ENCODE measurements at regions not wholly inside any gene's neighbourhood (a gene's known extent, or its start where the extent isn't known, plus 50 kb on each side); places are given as distances from the start of the nearest gene placed in this dataset.

GRCh38 chr10:62459500-62459899 lies 85.3 kb downstream of the ZNF365 start:
- no peaks in the 10 kb centered on the region for H3K9me3 ChIP-seq (ENCODE audit: control insufficient read depth, low read depth, low read length)
- peaks cover 7% of the 10 kb centered on the region for H3K4me1 ChIP-seq (ENCODE audit: control insufficient read depth, extremely low read depth, insufficient read depth, low read length)
- H2AFZ ChIP-seq (ENCODE audit: control insufficient read depth, low read length): no peak overlapping the region
- no peak overlapping the region for H3K27ac ChIP-seq (ENCODE audit: control insufficient read depth, insufficient read depth, low read length)
- FAIRE-seq: no peak
- TF ChIP-seq, protein P1, sequence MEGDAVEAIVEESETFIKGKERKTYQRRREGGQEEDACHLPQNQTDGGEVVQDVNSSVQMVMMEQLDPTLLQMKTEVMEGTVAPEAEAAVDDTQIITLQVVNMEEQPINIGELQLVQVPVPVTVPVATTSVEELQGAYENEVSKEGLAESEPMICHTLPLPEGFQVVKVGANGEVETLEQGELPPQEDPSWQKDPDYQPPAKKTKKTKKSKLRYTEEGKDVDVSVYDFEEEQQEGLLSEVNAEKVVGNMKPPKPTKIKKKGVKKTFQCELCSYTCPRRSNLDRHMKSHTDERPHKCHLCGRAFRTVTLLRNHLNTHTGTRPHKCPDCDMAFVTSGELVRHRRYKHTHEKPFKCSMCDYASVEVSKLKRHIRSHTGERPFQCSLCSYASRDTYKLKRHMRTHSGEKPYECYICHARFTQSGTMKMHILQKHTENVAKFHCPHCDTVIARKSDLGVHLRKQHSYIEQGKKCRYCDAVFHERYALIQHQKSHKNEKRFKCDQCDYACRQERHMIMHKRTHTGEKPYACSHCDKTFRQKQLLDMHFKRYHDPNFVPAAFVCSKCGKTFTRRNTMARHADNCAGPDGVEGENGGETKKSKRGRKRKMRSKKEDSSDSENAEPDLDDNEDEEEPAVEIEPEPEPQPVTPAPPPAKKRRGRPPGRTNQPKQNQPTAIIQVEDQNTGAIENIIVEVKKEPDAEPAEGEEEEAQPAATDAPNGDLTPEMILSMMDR (optimal IDR thresholded peaks at IDR 0.05 in 1 of 3, IDR thresholded peaks at IDR 0.05 in 1 of 3, conservative IDR thresholded peaks at IDR 0.05 in 1 of 3; ENCODE audit: extremely low read depth in 1 of 3, insufficient read depth in 2 of 3, low read length in 3 of 3): no peak
- no peak for TF ChIP-seq EZH2 (IDR thresholded peaks at IDR 0.05; ENCODE audit: low read length)
- H4K20me1 ChIP-seq (ENCODE audit: control insufficient read depth, extremely low read depth, insufficient read depth, low read length): no peaks in the 10 kb centered on the region
- H3K9me1 ChIP-seq (ENCODE audit: control insufficient read depth, extremely low read depth, insufficient read depth, low read length): no peaks in the 10 kb centered on the region
- no peaks in the 10 kb centered on the region for H3K36me3 ChIP-seq (ENCODE audit: control insufficient read depth in 2 of 2, extremely low read depth in 1 of 2, insufficient read depth in 2 of 2, low read length in 2 of 2)
- dilution Hi-C loops (cut with MboI; ENCODE audit: extremely low pct_ligation_motif_present, low sequenced_read_pairs): no loop called here
- DNase-seq (ENCODE audit: low read depth, low spot score): no peak
- H3K27me3 ChIP-seq (ENCODE audit: control insufficient read depth, extremely low read depth, insufficient read depth, low read length): no peaks in the 10 kb centered on the region
- H3K9ac ChIP-seq (ENCODE audit: control insufficient read depth, extremely low read depth, insufficient read depth, low read length): no peak overlapping the region
- no peak overlapping the region for H3K4me2 ChIP-seq (ENCODE audit: control insufficient read depth, extremely low read depth, insufficient read depth, low read depth, low read length)
- no peak overlapping the region for H3K4me3 ChIP-seq (ENCODE audit: control insufficient read depth in 2 of 3, extremely low read depth in 1 of 3, insufficient read depth in 2 of 3, low read depth in 1 of 3, low read length in 3 of 3)
- H3K79me2 ChIP-seq (ENCODE audit: control insufficient read depth, insufficient read depth, low read length): no peaks in the 10 kb centered on the region

DNA sequence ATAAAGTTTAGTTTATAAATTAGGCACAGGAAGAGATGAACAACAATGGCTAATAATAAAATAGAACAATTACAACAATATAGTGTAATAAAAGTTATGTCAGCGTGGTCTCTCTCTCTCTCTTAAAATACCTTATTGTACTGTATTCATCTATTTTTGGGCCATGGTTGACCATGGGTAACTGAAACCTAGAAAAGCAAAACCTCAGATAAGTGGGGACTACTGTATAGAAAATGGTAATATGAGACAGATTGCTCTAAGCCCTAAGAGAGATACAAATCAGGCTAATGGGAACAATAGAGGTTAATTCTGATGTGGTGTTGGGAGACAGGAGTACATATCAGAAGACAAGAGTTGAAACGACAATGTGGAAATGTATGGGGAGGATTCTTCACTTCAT lies 86.2 kb downstream of the ZNF365 start:
- Histone ChIP-seq H3K79me2 (ENCODE audit: control insufficient read depth, insufficient read depth, low read length) (no peaks in the 10 kb centered on the region), H3K4me1 (ENCODE audit: control insufficient read depth, extremely low read depth, insufficient read depth, low read length) (no peaks in the 10 kb centered on the region), H3K4me2 (ENCODE audit: control insufficient read depth, extremely low read depth, insufficient read depth, low read depth, low read length) (no peak overlapping the region), H3K9me3 (ENCODE audit: control insufficient read depth, low read depth, low read length) (peaks cover 4% of the 10 kb centered on the region), H3K4me3 (ENCODE audit: control insufficient read depth in 2 of 3, extremely low read depth in 1 of 3, insufficient read depth in 2 of 3, low read depth in 1 of 3, low read length in 3 of 3) (no peak overlapping the region), H3K27me3 (ENCODE audit: control insufficient read depth, extremely low read depth, insufficient read depth, low read length) (no peaks in the 10 kb centered on the region), H4K20me1 (ENCODE audit: control insufficient read depth, extremely low read depth, insufficient read depth, low read length) (no peaks in the 10 kb centered on the region), H3K27ac (ENCODE audit: control insufficient read depth, insufficient read depth, low read length) (no peak overlapping the region), H2AFZ (ENCODE audit: control insufficient read depth, low read length) (no peak overlapping the region), H3K9ac (ENCODE audit: control insufficient read depth, extremely low read depth, insufficient read depth, low read length) (no peak overlapping the region), H3K36me3 (ENCODE audit: control insufficient read depth in 2 of 2, extremely low read depth in 1 of 2, insufficient read depth in 2 of 2, low read length in 2 of 2) (no peaks in the 10 kb centered on the region), H3K9me1 (ENCODE audit: control insufficient read depth, extremely low read depth, insufficient read depth, low read length) (no peaks in the 10 kb centered on the region)
- DNase-seq (ENCODE audit: low read depth, low spot score) (no peak), FAIRE-seq (no peak)
- dilution Hi-C loops (cut with MboI; ENCODE audit: extremely low pct_ligation_motif_present, low sequenced_read_pairs): no loop called here
- TF ChIP-seq, protein P1 (optimal IDR thresholded peaks at IDR 0.05 in 1 of 3, IDR thresholded peaks at IDR 0.05 in 1 of 3, conservative IDR thresholded peaks at IDR 0.05 in 1 of 3; ENCODE audit: extremely low read depth in 1 of 3, insufficient read depth in 2 of 3, low read length in 3 of 3): no peak
- no peak for TF ChIP-seq EZH2 (IDR thresholded peaks at IDR 0.05; ENCODE audit: low read length)
